ENCODE measurements at regions not wholly inside any gene's neighbourhood (a gene's known extent, or its start where the extent isn't known, plus 50 kb on each side); places are given as distances from the start of the nearest gene placed in this dataset.

GRCh38 chr11:11140510-11140909 is 212.5 kb downstream of the CSNK2A3 start:
- FAIRE-seq (no peak), DNase-seq (ENCODE audit: low spot score) (no peak)

DNA sequence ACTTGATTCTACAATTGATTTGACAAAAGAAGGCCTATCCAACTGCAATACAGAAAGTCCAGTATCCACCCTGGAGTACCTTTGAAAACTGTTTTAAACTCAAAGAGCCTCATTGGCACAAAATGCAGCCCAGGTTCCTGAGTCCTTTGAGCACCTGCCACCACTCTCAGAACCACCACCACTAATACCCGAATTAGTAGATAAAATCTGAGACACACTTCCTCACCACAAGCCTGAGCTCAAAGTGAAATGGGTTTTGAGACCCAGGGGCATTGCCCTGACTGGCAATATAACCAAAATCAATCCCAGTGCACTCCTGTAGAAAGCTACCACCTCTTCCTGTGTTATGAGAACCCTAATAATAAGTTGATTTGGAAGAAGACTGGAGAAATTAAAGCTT is 215.7 kb downstream of the CSNK2A3 start:
- FAIRE-seq (no peak), DNase-seq (ENCODE audit: low spot score) (no peak)

- no peak for DNase-seq (ENCODE audit: low spot score)
- no peak for FAIRE-seq
These were observed 217.1 kb downstream of the CSNK2A3 start for GRCh38 chr11:11135820-11136476.

DNA sequence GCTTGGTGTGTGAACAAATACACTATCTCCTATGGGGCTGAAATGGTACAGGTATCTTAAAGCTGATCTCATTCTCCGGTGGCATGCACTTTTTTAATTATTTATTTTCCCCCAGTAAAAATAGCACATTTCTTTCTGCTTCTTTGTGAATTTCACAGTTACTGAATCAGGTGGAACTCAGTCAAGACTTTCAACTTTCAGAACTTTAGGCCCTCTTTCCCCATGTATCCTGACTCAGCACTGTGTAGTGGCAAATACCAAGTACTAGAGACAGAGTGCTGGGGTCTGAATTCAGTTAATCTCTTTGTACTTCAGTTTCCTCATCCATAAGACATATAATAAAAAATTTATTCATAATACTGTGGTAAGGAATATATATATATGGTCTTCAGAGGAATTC is 223.9 kb downstream of the CSNK2A3 start:
- DNase-seq (ENCODE audit: low spot score) (no peak), FAIRE-seq (no peak)

GRCh38 chr11:11125618-11126017 is 227.4 kb downstream of the CSNK2A3 start:
- FAIRE-seq: no peak

GRCh38 chr11:11122749-11123148 is 230.3 kb downstream of the CSNK2A3 start:
- no peak for FAIRE-seq
- no peak for DNase-seq (ENCODE audit: low spot score)

More at GRCh38 chr11:11125618-11126017, 227.4 kb downstream of the CSNK2A3 start:
- DNase-seq (ENCODE audit: low spot score): no peak

DNA sequence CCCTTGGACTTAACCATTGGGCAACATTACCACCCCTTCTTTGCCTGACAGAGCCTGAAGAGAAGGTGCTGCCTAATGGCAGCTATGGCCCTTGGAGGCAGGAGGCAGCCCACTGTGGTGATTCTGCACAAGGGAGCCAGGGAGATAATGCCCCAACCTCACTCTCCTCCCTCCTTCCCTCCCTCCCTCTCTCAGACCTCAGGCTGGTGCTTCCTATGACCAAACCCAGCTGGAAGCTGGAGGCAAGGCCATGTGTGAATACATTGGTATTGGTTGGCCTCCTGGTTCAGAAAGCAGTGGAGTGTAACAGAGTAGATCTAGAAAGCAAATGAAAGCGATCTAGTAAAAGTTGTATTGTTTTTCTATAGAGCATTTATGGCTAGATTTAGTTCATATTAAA is 233.1 kb downstream of the CSNK2A3 start:
- no peak for FAIRE-seq

GRCh38 chr11:11117730-11118129 is 235.3 kb downstream of the CSNK2A3 start:
- DNase-seq (ENCODE audit: low spot score): no peak
- no peak for FAIRE-seq

More for the DNA sequence above, 233.1 kb downstream of the CSNK2A3 start:
- no peak for DNase-seq (ENCODE audit: low spot score)

- DNase-seq (ENCODE audit: low spot score) (no peak), FAIRE-seq (no peak)
These were observed 237.6 kb downstream of the CSNK2A3 start for GRCh38 chr11:11115475-11115874.

- FAIRE-seq (no peak), DNase-seq (ENCODE audit: low spot score) (no peak)
These were observed 239.4 kb downstream of the CSNK2A3 start for GRCh38 chr11:11113626-11114025.

DNA sequence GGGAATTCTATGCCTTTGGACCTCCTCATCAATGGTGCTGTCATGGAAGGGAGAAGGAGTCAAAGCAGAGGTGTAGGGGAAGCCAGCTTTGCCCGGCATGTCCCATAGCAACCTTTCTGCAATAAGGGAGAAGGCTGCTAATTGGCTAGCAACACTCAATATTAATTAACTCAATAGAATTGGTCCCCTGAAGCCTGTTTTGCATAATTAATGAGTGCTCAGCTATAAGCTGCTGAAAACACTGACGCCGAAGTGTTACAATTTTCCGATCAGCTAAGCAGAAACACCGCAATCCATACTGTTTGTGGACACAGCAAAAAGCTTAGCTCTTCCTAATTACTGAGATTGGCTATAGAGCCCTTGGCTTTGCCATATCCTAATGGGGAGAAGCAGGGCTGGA is 245.0 kb downstream of the CSNK2A3 start:
- DNase-seq (ENCODE audit: low spot score) (no peak), FAIRE-seq (no peak)

GRCh38 chr11:11107076-11107723 is 245.8 kb downstream of the CSNK2A3 start:
- FAIRE-seq: no peak
- DNase-seq (ENCODE audit: low spot score): no peak

GRCh38 chr11:11105361-11105760 is 247.5 kb upstream of the ZBED5 start:
- FAIRE-seq (no peak), DNase-seq (ENCODE audit: low spot score) (no peak)

- FAIRE-seq (no peak), DNase-seq (ENCODE audit: low spot score) (no peak)
These were observed 238.2 kb upstream of the ZBED5 start for GRCh38 chr11:11095831-11096723.

- DNase-seq (ENCODE audit: low spot score): no peak
- FAIRE-seq: no peak
These were observed 232.6 kb upstream of the ZBED5 start for GRCh38 chr11:11090495-11090894.

GRCh38 chr11:11089805-11090204 is 232.0 kb upstream of the ZBED5 start:
- DNase-seq (ENCODE audit: low spot score): no peak
- no peak for FAIRE-seq

DNA sequence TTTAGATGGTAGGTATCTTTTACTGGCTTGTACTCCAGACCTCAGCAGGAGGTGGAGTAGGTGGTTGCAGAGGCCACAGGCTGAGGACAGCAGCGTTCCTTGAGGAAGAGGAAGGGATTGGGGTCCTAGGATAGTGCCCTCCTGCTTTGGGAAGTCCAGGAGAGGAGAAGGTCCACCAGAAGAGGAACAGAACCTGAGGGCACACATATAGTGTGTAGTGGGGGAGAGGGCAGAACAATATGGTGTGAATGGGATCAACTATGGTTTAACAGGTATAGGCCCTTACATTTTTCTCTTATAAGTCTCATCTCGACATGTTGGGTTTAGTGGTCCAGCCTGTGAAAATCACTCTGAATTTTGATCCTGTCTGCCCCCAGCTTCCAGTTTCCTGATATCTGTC is 229.1 kb upstream of the ZBED5 start:
- no peak for DNase-seq (ENCODE audit: low spot score)
- no peak for FAIRE-seq

GRCh38 chr11:11085580-11085979 is 227.7 kb upstream of the ZBED5 start:
- FAIRE-seq: no peak
- DNase-seq (ENCODE audit: low spot score): no peak

- DNase-seq (ENCODE audit: low spot score) (no peak), FAIRE-seq (no peak)
These were observed 226.5 kb upstream of the ZBED5 start for GRCh38 chr11:11084337-11084736.

- FAIRE-seq: no peak
These were observed 225.6 kb upstream of the ZBED5 start for GRCh38 chr11:11083441-11083840.

GRCh38 chr11:11082646-11083045 is 224.8 kb upstream of the ZBED5 start:
- FAIRE-seq (no peak), DNase-seq (ENCODE audit: low spot score) (no peak)

More at GRCh38 chr11:11083441-11083840, 225.6 kb upstream of the ZBED5 start:
- DNase-seq (ENCODE audit: low spot score): no peak

DNA sequence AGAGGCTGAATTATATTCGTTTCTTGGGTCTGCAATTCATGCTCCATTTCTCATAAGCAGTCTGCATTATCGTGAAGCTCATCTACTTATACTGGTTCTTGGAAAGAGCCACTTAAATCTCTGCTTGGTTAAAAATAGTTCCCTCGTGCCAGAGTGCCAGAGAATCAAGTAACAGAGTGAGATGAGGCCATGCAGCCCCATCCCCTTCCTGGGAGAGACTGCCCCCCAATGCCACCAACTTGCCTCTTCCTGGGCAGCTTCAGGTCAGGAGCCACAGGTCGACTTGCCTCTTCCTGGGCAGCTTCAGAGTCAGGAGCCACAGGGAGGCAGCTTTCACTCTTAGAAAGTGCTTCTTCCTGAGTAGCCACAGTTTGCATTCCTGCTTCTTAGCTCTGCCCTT is 223.9 kb upstream of the ZBED5 start:
- FAIRE-seq: no peak
- no peak for DNase-seq (ENCODE audit: low spot score)
